SK-N-SH (cell line): ENCODE measurements at regions not wholly inside any gene's neighbourhood (a gene's known extent, or its start where the extent isn't known, plus 50 kb on each side); places are given as distances from the start of the nearest gene placed in this dataset.

Experiments
- CTCF ChIA-PET: fragments of 300-600, 350-600 bp; formaldehyde crosslinking; extraction: SDS; loops from one replicate; lab custom pipeline; 2021; lab: Yijun Ruan, JAX
- POLR2A ChIA-PET: fragments of 350-600 bp; sonication (Branson Sonifier 250); formaldehyde crosslinking; extraction: SDS; loops from one replicate; lab custom pipeline; 2020; ENCODE audit warnings: antibody characterized with exemption, inconsistent platforms; lab: Yijun Ruan, JAX
- DNase-seq: peaks from one replicate; pipeline ENCODE4 v3.0.0; 2012
- H2AFZ ChIP-seq: fragments of 200-600 bp; sonication (generic); 2 replicates; pipeline ENCODE4 v1.8.1; 2016; ENCODE audit warnings: antibody characterized with exemption, mild to moderate bottlenecking, low read depth
- H3F3A ChIP-seq: fragments of 200-600 bp; sonication (generic); replicated peaks from 2 replicates; pipeline ENCODE3; 2016; ENCODE audit warnings: antibody characterized with exemption, mild to moderate bottlenecking; ENCODE audit not compliant: insufficient read depth
- H3K27ac ChIP-seq, 2 experiments: fragments of 200-500 bp in 1 of 2; fragments of 200-600 bp in 1 of 2; sonication (Bioruptor generic) in 1 of 2; sonication (generic), shearing (Covaris generic) in 1 of 2; 2 replicates each; pipeline versions ENCODE4 v1.5.1 to v1.6.1; 2014 to 2016; ENCODE audit warnings: low read depth in 2 of 2, inconsistent platforms in 1 of 2, low read length in 1 of 2, mild to moderate bottlenecking in 1 of 2, mixed read lengths in 1 of 2
- H3K27me3 ChIP-seq: fragments of 200-600 bp; sonication (generic), shearing (Covaris generic); 2 replicates; pipeline ENCODE4 v1.6.1; 2016; ENCODE audit warnings: mixed run types; ENCODE audit not compliant: insufficient read depth
- H3K36me3 ChIP-seq, 2 experiments: fragments of 200-500 bp in 1 of 2; fragments of 200-600 bp in 1 of 2; sonication (Bioruptor generic) in 1 of 2; sonication (generic) in 1 of 2; replicated peaks in 1 of 2; 2 replicates each; pipeline versions ENCODE3 to v1.5.1; 2014 to 2016; ENCODE audit warnings: low read length in 1 of 2, mild to moderate bottlenecking in 1 of 2; ENCODE audit not compliant: insufficient read depth in 2 of 2, control insufficient read depth in 1 of 2
- H3K4me1 ChIP-seq, 2 experiments: fragments of 200-500 bp in 1 of 2; fragments of 200-600 bp in 1 of 2; sonication (Bioruptor generic) in 1 of 2; sonication (generic), shearing (Covaris generic) in 1 of 2; 2 replicates each; pipeline versions ENCODE4 v1.5.1 to v1.6.1; 2014 to 2016; ENCODE audit warnings: low read depth in 1 of 2, low read length in 1 of 2, mixed run types in 1 of 2; ENCODE audit not compliant: insufficient read depth in 2 of 2, control insufficient read depth in 1 of 2
- H3K4me2 ChIP-seq: fragments of 200-600 bp; sonication (generic), shearing (Covaris generic); 2 replicates; pipeline ENCODE4 v1.6.1; 2017; ENCODE audit warnings: mixed run types
- H3K4me3 ChIP-seq, 2 experiments: fragments of 200-500 bp in 1 of 2; fragments of 200-600 bp in 1 of 2; sonication (Bioruptor generic) in 1 of 2; sonication (generic), shearing (Covaris generic) in 1 of 2; 2 replicates each; pipeline versions ENCODE4 v1.5.1 to v1.8.1; 2014 to 2016; ENCODE audit warnings: low read depth in 2 of 2, inconsistent platforms in 1 of 2, low read length in 1 of 2, mild to moderate bottlenecking in 1 of 2, mixed read lengths in 1 of 2, moderate library complexity in 1 of 2
- H3K79me2 ChIP-seq: fragments of 200-600 bp; sonication (generic); 2 replicates; pipeline ENCODE4 v1.8.1; 2017; ENCODE audit warnings: mild to moderate bottlenecking; ENCODE audit not compliant: insufficient read depth
- H3K9ac ChIP-seq: fragments of 200-600 bp; sonication (generic); 2 replicates; pipeline ENCODE4 v1.6.1; 2017; ENCODE audit warnings: mixed run types
- H3K9me2 ChIP-seq: fragments of 200-600 bp; sonication (generic); 2 replicates; pipeline ENCODE4 v1.6.1; 2017; ENCODE audit warnings: mixed run types
- H3K9me3 ChIP-seq: fragments of 200-600 bp; sonication (generic); 2 replicates; pipeline ENCODE4 v1.6.1; 2017; ENCODE audit warnings: mixed run types, mild to moderate bottlenecking, moderate library complexity
- H4K20me1 ChIP-seq: fragments of 200-600 bp; sonication (generic); 2 replicates; pipeline ENCODE4 v1.6.1; 2017; ENCODE audit warnings: mild to moderate bottlenecking, mixed run types; ENCODE audit not compliant: insufficient read depth
- ELF1 ChIP-seq: IDR thresholded peaks from 2 replicates; pipeline ENCODE4 v1.4.0; 2012
- EP300 ChIP-seq, 2 experiments: IDR thresholded peaks; 2 replicates each; pipeline versions ENCODE4 v1.4.0 to v1.6.1; 2012; ENCODE audit warnings: borderline replicate concordance in 1 of 2, low read depth in 1 of 2, low read length in 1 of 2
- FOSL2 ChIP-seq: IDR thresholded peaks from 2 replicates; pipeline ENCODE4 v1.4.0; 2012; ENCODE audit warnings: low read depth, mild to moderate bottlenecking, moderate library complexity, borderline replicate concordance
- FOXJ3 ChIP-seq: sonication (generic); formaldehyde crosslinking; IDR thresholded peaks from 2 replicates; pipeline ENCODE4 v1.5.1; 2020; ENCODE audit warnings: mild to moderate bottlenecking, missing genetic modification reagents
- FOXM1 ChIP-seq: IDR thresholded peaks from 2 replicates; pipeline ENCODE4 v1.4.0; 2012; ENCODE audit warnings: low read depth, mild to moderate bottlenecking
- GABPA ChIP-seq: IDR thresholded peaks from 2 replicates; pipeline ENCODE4 v1.4.0; 2012; ENCODE audit warnings: low read depth, mild to moderate bottlenecking
- IRF3 ChIP-seq: fragments of 150-350 bp; IDR thresholded peaks from 2 replicates; pipeline ENCODE4 v1.6.1; 2016; ENCODE audit warnings: mild to moderate bottlenecking, low read depth, low read length
- MEF2A ChIP-seq: IDR thresholded peaks from 2 replicates; pipeline ENCODE4 v1.4.0; 2012; ENCODE audit warnings: low read depth, borderline replicate concordance
- MXI1 ChIP-seq: IDR thresholded peaks from 2 replicates; pipeline ENCODE4 v1.6.1; 2012; ENCODE audit warnings: mild to moderate bottlenecking, low read depth, low read length, improper control_type of control experiment
- NRF1 ChIP-seq: IDR thresholded peaks from 2 replicates; pipeline ENCODE4 v1.6.1; 2012; ENCODE audit warnings: low read depth, mild to moderate bottlenecking, low read length
- POLR2AphosphoS5 ChIP-seq: IDR thresholded peaks from 2 replicates; pipeline ENCODE4 v1.6.1; 2012; ENCODE audit warnings: low read depth, low read length
- RXRA ChIP-seq: IDR thresholded peaks from 2 replicates; pipeline ENCODE4 v1.4.0; 2012; ENCODE audit warnings: low read depth, mild to moderate bottlenecking, borderline replicate concordance
- SIN3A ChIP-seq: IDR thresholded peaks from 2 replicates; pipeline ENCODE4 v1.6.1; 2012; ENCODE audit warnings: low read depth, mild to moderate bottlenecking, low read length, moderate library complexity, borderline replicate concordance
- SMC3 ChIP-seq: IDR thresholded peaks from 2 replicates; pipeline ENCODE4 v1.6.1; 2012; ENCODE audit warnings: low read depth, low read length, improper control_type of control experiment
- TCF12 ChIP-seq: IDR thresholded peaks from 2 replicates; pipeline ENCODE4 v1.4.0; 2012
- TEAD4 ChIP-seq: IDR thresholded peaks from 2 replicates; pipeline ENCODE4 v1.4.0; 2012; ENCODE audit warnings: mild to moderate bottlenecking, borderline replicate concordance; ENCODE audit not compliant: insufficient read depth
- USF1 ChIP-seq: IDR thresholded peaks from 2 replicates; pipeline ENCODE4 v1.4.0; 2012; ENCODE audit warnings: low read depth, borderline replicate concordance
- USF2 ChIP-seq: fragments of 150-350 bp; IDR thresholded peaks from 2 replicates; pipeline ENCODE4 v1.6.1; 2017; ENCODE audit warnings: antibody characterized with exemption, low read length, low read depth, borderline replicate concordance
- YY1 ChIP-seq: IDR thresholded peaks from 2 replicates; pipeline ENCODE4 v1.4.0; 2012; ENCODE audit warnings: low read depth, mild to moderate bottlenecking
- WGBS: methylation state at CpG from one replicate; pipeline ENCODE4 v1.1.6; 2017; ENCODE audit warnings: low lambda C conversion rate; 5-methylcytosine and 5-hydroxymethylcytosine counted together

DNA sequence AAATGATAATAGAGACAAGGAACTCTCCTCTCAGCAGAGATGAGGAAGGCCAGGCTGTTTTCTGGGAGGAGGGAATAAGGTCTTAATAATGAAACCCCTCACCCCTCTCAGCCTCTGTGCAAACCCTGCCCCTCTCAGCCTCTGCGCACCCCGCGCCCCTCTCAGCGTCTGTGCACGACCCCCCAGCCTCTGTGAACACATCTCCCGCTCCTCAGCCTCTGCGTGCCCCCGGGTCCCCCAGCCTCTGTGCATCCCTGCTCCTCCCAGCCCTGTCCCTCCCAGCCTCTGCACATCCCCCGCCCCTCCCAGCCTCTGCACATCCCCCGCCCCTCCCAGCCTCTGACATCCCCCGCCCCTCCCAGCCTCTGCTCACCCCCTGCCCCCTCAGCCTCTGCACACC lies 837.8 kb downstream of the TBC1D22A start:
- no peak overlapping the region for H3K4me2 ChIP-seq
- ChIA-PET CTCF (no interaction called here), POLR2A (no interaction called here)
- no peaks in the 10 kb centered on the region for H4K20me1 ChIP-seq
- no peaks in the 10 kb centered on the region for H3K9me3 ChIP-seq
- H2AFZ ChIP-seq: no peak overlapping the region
- no peak overlapping the region for H3K27ac ChIP-seq
- WGBS: 11% methylated on average over 8 of the region's 11 CpGs
- no peak overlapping the region for H3K9ac ChIP-seq
- no peaks in the 10 kb centered on the region for H3K9me2 ChIP-seq
- H3K36me3 ChIP-seq: no peaks in the 10 kb centered on the region
- no peak for DNase-seq
- no peaks in the 10 kb centered on the region for H3K27me3 ChIP-seq
- TF ChIP-seq SMC3 (no peak), NRF1 (no peak), USF1 (no peak), RXRA (no peak), MXI1 (no peak), GABPA (no peak), MEF2A (no peak), TCF12 (no peak), FOXM1 (no peak), POLR2AphosphoS5 (no peak), YY1 (no peak), FOXJ3 (CRISPR knock-in tag) (no peak), TEAD4 (no peak), IRF3 (no peak), SIN3A (no peak), USF2 (no peak), EP300 (IDR thresholded peaks at IDR 0.05; ENCODE audit: borderline replicate concordance in 1 of 2, low read depth in 1 of 2, low read length in 1 of 2) (no peak)
- H3K79me2 ChIP-seq: no peaks in the 10 kb centered on the region
- no peak overlapping the region for H3K4me3 ChIP-seq
- H3K4me1 ChIP-seq: no peaks in the 10 kb centered on the region
- H3F3A ChIP-seq: no peaks in the 10 kb centered on the region

- Histone ChIP-seq H3K9ac (no peak overlapping the region), H3K9me2 (no peaks in the 10 kb centered on the region), H3K27ac (no peak overlapping the region), H3K27me3 (no peaks in the 10 kb centered on the region; the same call in 1 of the 2 replicates), H3K4me3 (no peak overlapping the region), H3K36me3 (no peaks in the 10 kb centered on the region), H4K20me1 (no peaks in the 10 kb centered on the region), H3K9me3 (no peaks in the 10 kb centered on the region), H2AFZ (no peak overlapping the region), H3K4me1 (no peaks in the 10 kb centered on the region), H3K79me2 (no peaks in the 10 kb centered on the region), H3F3A (no peaks in the 10 kb centered on the region), H3K4me2 (no peak overlapping the region)
- peak; percentile 44 for DNase-seq
- ChIA-PET POLR2A (no interaction called here), CTCF (no interaction called here)
- 19% methylated on average over 6 of the region's 10 CpGs for WGBS
- no peak for TF ChIP-seq MEF2A
- TF ChIP-seq SMC3: no peak
- no peak for TF ChIP-seq USF1
- TF ChIP-seq ELF1: no peak
- TF ChIP-seq FOSL2: no peak
- no peak for TF ChIP-seq TCF12
- TF ChIP-seq USF2: no peak
Observed at GRCh38 chr22:47599753-47600152, 837.3 kb downstream of the TBC1D22A start.
